Breast epithelium (tissue), 4 donors: ENCODE measurements at regions not wholly inside any gene's neighbourhood (a gene's known extent, or its start where the extent isn't known, plus 50 kb on each side); places are given as distances from the start of the nearest gene placed in this dataset.

Experiments
- DNase-seq, 2 donors: peaks; one replicate each; pipeline ENCODE4 v3.0.0-alpha.2; 2019; ENCODE audit warnings: low spot score in 2 of 2
- H3K27ac ChIP-seq, 2 donors: fragments of 200-600 bp; sonication (generic) in 1 of 2; one replicate each; pipeline ENCODE4 v1.5.1; 2016 to 2019; ENCODE audit warnings: mild to moderate bottlenecking in 1 of 2
- H3K27me3 ChIP-seq, 2 donors: fragments of 200-600 bp; sonication (generic) in 1 of 2; one replicate each; pipeline versions ENCODE4 v1.5.1 to v1.6.0; 2017 to 2019; ENCODE audit warnings: control low read depth in 1 of 2, mild to moderate bottlenecking in 1 of 2
- H3K36me3 ChIP-seq: fragments of 200-600 bp; one replicate; pipeline ENCODE4 v1.5.1; 2019
- H3K4me1 ChIP-seq, 2 donors: fragments of 200-600 bp; sonication (generic); one replicate each; pipeline ENCODE4 v1.5.1; 2016 to 2019; ENCODE audit warnings: control low read depth in 1 of 2
- H3K4me3 ChIP-seq, 3 donors: fragments of 200-600 bp; sonication (generic); 1 replicate in 2 of 3; 2 replicates in 1 of 3; pipeline ENCODE4 v1.5.1; 2016 to 2019; ENCODE audit warnings: mild to moderate bottlenecking in 3 of 3, moderate library complexity in 2 of 3
- H3K9me3 ChIP-seq, 2 donors: fragments of 200-600 bp; sonication (generic) in 1 of 2; one replicate each; pipeline ENCODE4 v1.5.1; 2016 to 2019; ENCODE audit warnings: control low read depth in 1 of 2
- POLR2A ChIP-seq: fragments of 450-650 bp; IDR thresholded peaks from one replicate; pipeline ENCODE4 v1.6.1; 2016; ENCODE audit warnings: antibody characterized with exemption, mild to moderate bottlenecking, moderate library complexity
- POLR2AphosphoS5 ChIP-seq, 3 donors: sonication (generic); formaldehyde crosslinking; IDR thresholded peaks; one replicate each; pipeline ENCODE4 v1.6.1; 2017; ENCODE audit warnings: antibody characterized with exemption in 3 of 3
- intact Hi-C: fragments of 100-400 bp; cut with DNase I; formaldehyde crosslinking; loops from one replicate; pipeline ENCODE4 v1.15.1; 2023; ENCODE audit warnings: low total_unique reads
- TF ChIP-seq, protein P1 (sequence below), 3 donors: fragments of 450-650 bp; IDR thresholded peaks; one replicate each; pipeline ENCODE4 v1.5.1; 2016 to 2017; ENCODE audit warnings: antibody characterized with exemption in 3 of 3, mild to moderate bottlenecking in 3 of 3, moderate library complexity in 3 of 3

DNA sequence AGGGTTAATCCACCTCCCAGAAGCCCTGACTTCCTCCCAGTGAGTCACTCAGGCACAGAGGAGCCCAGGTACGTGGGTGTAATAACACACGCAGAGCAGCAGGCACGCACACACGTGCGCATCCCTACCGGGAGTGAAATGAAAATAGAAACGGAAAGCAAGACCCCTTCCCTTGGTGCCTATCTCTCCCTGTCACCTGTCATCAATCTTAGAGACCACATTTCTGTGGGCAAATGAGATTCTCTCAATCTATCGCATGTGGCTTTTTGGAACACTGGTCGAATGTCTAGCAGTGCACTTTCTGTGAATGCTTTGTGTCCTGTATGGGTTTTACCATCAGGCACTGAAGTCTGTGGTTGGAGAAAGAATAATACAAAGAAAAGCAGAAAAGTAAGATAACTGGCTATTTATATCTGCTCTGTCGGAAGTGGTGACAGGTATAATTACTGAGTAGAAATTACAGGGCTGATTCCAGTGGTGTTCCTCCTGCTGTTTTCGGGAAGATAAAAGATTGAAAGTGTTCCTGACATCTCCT lies 137.7 kb upstream of the GRIA1 start:
- peaks cover 0 to 4% of the 10 kb centered on the region in 2 donors for H3K27me3 ChIP-seq
- H3K4me1 ChIP-seq = no peaks in the 10 kb centered on the region
- TF ChIP-seq POLR2A (no peak), POLR2AphosphoS5 (IDR thresholded peaks at IDR 0.05) (no peak)
- TF ChIP-seq, protein P1, sequence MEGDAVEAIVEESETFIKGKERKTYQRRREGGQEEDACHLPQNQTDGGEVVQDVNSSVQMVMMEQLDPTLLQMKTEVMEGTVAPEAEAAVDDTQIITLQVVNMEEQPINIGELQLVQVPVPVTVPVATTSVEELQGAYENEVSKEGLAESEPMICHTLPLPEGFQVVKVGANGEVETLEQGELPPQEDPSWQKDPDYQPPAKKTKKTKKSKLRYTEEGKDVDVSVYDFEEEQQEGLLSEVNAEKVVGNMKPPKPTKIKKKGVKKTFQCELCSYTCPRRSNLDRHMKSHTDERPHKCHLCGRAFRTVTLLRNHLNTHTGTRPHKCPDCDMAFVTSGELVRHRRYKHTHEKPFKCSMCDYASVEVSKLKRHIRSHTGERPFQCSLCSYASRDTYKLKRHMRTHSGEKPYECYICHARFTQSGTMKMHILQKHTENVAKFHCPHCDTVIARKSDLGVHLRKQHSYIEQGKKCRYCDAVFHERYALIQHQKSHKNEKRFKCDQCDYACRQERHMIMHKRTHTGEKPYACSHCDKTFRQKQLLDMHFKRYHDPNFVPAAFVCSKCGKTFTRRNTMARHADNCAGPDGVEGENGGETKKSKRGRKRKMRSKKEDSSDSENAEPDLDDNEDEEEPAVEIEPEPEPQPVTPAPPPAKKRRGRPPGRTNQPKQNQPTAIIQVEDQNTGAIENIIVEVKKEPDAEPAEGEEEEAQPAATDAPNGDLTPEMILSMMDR (IDR thresholded peaks at IDR 0.05) = no peak
- intact Hi-C loops = no loop called here
- H3K9me3 ChIP-seq = no peaks in the 10 kb centered on the region
- H3K36me3 ChIP-seq = no peaks in the 10 kb centered on the region
- DNase-seq = no peak
- H3K27ac ChIP-seq = no peak overlapping the region
- H3K4me3 ChIP-seq = peak overlapping the region in 1 of 3 donors; percentile 46

DNA sequence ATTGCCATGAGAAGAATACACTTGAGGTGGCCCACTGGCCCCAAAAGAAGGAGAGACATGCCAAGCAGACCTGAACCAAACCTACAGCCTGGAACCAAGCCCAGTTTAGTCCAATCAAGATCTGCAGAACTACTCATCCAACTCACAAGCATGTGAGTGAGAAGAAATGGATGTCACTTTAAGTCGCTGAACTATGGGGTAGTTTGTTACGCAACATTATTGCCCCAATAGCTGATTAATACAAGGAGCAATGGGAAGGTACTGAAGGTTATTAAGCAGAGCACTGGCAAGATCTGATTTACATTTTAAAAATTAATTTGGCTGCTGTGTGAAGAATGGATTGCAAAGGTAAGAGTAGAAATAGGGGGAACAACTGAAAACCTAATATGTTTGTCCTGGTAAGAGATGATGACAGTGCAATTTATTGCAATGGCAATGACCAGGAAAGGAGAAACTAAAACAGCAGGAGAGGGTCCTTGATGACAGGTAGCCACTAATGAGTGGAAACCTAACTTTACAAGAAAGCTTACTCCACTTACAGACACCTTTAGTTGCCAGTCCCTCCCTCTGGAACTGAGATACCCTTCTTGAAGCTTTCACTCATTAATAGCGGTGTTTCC lies 132.9 kb upstream of the GRIA1 start:
- H3K4me1 ChIP-seq = no peaks in the 10 kb centered on the region
- H3K36me3 ChIP-seq = no peaks in the 10 kb centered on the region
- TF ChIP-seq, protein P1 (IDR thresholded peaks at IDR 0.05) = no peak
- no peak for TF ChIP-seq POLR2AphosphoS5 (IDR thresholded peaks at IDR 0.05)
- intact Hi-C loops = no loop called here
- H3K9me3 ChIP-seq = no peaks in the 10 kb centered on the region
- H3K27ac ChIP-seq = no peak overlapping the region
- no peak for DNase-seq
- peaks cover 0 to 3% of the 10 kb centered on the region in 2 donors for H3K27me3 ChIP-seq
- no peak overlapping the region for H3K4me3 ChIP-seq

- Histone ChIP-seq H3K27me3 (no peaks in the 10 kb centered on the region), H3K9me3 (no peaks in the 10 kb centered on the region), H3K4me3 (no peak overlapping the region), H3K36me3 (no peaks in the 10 kb centered on the region), H3K27ac (no peak overlapping the region), H3K4me1 (no peaks in the 10 kb centered on the region)
- no peak for TF ChIP-seq POLR2AphosphoS5 (IDR thresholded peaks at IDR 0.05)
- TF ChIP-seq, protein P1 (IDR thresholded peaks at IDR 0.05) = no peak
- TF ChIP-seq POLR2A = no peak
- no peak for DNase-seq
- intact Hi-C loops = no loop called here
Observed at GRCh38 chr5:153358315-153358976, 132.0 kb upstream of the GRIA1 start.

DNA sequence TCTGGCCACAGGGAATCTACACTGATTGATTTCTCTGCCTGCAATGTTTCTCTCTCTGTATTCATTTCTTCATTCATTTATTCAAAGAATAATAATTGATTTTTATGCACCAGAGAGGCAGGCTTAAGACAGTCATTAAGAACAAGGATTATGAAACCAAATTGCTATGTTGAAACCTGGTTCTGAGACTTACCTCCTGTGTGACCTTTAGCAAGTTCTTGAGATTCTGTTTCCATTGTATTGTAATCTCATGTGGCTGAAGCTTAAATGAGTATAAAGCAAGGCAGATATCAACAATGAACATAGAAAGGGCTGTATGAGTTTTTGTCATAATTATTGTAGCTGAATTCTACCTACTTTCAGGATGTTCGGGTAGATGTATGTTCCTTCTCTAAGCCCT lies 129.6 kb upstream of the GRIA1 start:
- H3K27me3 ChIP-seq = no peaks in the 10 kb centered on the region
- H3K9me3 ChIP-seq = no peaks in the 10 kb centered on the region
- TF ChIP-seq POLR2A = no peak
- intact Hi-C loops = no loop called here
- H3K4me1 ChIP-seq = no peaks in the 10 kb centered on the region
- H3K4me3 ChIP-seq = no peak overlapping the region
- H3K36me3 ChIP-seq = no peaks in the 10 kb centered on the region
- no peak for DNase-seq
- no peak overlapping the region for H3K27ac ChIP-seq

- Histone ChIP-seq H3K4me1 (no peaks in the 10 kb centered on the region), H3K4me3 (no peak overlapping the region), H3K27ac (no peak overlapping the region), H3K36me3 (no peaks in the 10 kb centered on the region), H3K27me3 (no peaks in the 10 kb centered on the region), H3K9me3 (no peaks in the 10 kb centered on the region)
- intact Hi-C loops = no loop called here
- no peak for DNase-seq
- TF ChIP-seq, protein P1 (IDR thresholded peaks at IDR 0.05) = no peak
- TF ChIP-seq POLR2A (no peak), POLR2AphosphoS5 (IDR thresholded peaks at IDR 0.05) (no peak)
Observed at GRCh38 chr5:153361735-153362409, 128.6 kb upstream of the GRIA1 start.
